Stimulated activated CD4-positive, alpha-beta T cell treated with anti-CD3 and anti-CD28 coated beads, Interleukin-2, amount 100 ng/mL, for 48 hours (primary cell): ENCODE measurements at regions not wholly inside any gene's neighbourhood (a gene's known extent, or its start where the extent isn't known, plus 50 kb on each side); places are given as distances from the start of the nearest gene placed in this dataset.
"Not testable (repeated sequence)": the region's sequence is repeated elsewhere in the genome, so short reads cannot be mapped to it uniquely, and the experiment has no call there.

Experiments used
- DNase-seq, 2 donors: peaks; one replicate each; pipeline ENCODE4 v3.0.0-alpha.2; 2020

DNA sequence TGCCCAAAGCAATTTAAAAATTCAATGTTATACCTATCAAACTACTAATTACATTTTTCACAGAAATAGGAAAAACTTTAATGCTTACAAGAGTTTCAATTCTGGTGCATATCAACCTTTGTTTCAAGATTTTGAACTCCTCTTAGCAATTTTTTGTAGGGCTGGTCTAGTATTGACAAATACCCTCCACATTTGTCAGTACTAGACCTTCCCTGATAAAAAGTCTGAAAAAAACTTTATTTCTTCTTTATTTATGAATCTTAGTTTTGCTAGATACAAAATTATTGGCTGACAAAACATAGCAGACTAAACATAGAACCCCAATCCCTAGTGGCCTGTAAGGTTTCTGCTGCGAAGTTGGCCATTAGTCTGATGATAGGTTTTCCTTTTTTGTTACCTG is 1804.9 kb downstream of the EFNA5 start:
- DNase-seq: no peak

GRCh38 chr5:105859350-105859749 is 1811.4 kb downstream of the EFNA5 start:
- DNase-seq: not testable (repeated sequence)

DNA sequence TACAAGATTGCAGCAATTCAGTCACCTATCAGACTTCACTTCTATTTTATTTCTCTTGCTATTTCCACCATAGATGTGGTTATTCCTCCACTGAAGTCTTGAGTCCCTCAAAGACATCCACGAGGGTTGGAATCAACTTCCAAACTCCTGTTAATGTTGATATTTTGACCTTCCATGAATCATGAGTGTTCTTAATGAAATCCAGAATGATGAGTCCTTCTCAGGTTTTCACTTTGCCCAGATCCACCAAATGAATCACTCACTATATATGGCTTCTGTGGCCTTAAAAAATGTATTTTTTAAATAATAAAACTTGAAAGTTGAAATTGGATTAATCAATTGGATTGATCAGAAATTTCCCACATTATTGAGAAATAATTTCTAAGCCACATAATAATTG is 1821.0 kb downstream of the EFNA5 start:
- DNase-seq: no peak

DNA sequence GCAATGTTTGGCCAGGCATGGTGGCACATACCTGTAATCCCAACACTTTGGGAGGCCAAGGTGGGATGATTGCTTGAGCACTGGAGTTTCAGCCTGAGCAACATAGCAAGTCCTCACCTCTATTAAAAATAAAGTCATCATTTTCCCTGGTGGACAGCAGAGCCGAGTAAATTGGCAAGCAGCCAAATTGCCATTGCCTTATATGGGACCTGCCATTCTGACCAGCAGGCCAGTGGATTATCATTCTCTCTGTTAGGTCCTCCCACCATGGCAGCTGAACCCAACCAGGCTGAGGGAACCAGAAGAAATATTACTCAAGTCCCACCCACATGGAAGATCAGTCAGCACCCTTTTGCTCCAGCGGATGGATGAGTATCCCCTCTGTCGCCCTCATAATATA is 1829.9 kb downstream of the EFNA5 start:
- DNase-seq: no peak

DNA sequence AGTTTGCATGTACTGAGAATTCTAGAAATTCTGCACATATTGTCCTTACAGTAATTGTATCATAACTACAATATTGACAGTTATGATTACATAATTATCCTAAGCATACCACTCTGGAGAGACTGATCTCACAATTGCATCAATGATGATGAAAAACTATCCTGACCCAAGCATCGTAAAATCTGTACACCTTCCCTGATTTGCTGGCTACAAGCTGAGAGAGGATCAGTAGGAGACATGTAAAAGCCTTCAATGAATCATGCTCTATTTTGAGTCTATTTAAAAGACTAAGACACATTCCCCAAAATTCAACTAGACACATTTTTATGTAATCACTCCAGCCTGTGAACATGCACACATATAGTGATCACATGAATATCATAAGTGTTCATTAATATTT is 1833.8 kb downstream of the EFNA5 start:
- DNase-seq: no peak

GRCh38 chr5:105836268-105836667 is 1834.5 kb downstream of the EFNA5 start:
- no peak for DNase-seq

GRCh38 chr5:105828821-105829220 is 1841.9 kb downstream of the EFNA5 start:
- no peak for DNase-seq

DNA sequence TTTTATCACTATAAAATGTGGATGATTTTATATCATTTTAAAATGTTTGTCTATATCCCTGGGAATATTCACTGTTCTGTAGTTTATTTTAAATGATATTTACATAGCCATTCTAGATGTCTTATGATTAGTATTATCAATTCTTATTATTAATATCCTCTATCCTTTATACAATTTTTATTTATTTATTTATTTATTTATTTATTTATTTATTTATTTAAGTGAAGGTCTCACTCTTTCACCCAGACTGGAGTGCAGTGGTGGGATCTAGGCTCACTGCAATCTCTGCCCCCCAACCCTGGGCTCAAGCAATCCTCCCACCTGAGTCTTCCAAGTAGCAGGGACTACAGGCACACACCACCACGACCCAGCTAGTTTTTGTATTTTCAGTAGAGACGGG is 1848.9 kb downstream of the EFNA5 start:
- no peak for DNase-seq

DNA sequence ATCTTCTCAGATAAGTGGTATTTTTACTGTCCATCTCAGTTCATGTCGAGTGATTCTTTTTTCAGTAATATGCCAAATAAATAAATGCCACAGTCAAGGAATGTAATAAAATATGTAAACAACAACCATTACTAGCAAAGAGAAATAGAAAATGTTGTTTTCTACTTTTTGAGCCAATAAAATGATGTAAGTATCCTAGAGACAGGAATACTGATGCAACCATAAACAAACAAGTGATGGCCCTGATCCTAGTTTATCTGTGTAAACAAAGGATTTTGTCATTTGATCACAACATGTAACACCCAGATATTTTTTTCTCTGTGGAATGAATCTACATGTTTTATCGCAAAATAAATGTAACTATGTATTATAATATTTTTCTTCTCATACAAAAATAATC is 1852.8 kb downstream of the EFNA5 start:
- no peak for DNase-seq

DNA sequence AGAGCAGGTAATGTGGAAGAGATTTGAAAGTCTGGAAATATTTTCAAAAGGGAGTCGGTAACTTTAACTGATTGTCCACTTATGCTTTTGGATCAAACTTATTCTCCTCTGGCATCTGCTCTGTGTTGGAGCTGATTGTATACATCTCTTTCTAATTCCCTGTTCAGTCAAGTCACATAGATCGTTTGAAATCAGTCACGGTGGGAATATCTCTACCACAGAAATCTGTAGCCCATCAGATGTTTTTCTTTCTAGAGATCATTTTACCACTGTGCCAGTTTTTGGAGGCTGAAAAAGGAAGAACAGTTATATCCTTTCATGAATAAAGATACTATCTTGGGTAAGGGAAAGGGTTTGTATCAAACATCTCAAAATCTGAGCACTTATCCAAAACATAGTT is 1853.3 kb downstream of the EFNA5 start:
- DNase-seq: no peak

- no peak for DNase-seq
Observed at GRCh38 chr5:105816961-105817360, 1853.8 kb downstream of the EFNA5 start.

- DNase-seq: no peak
Observed at GRCh38 chr5:105812304-105812703, 1858.4 kb downstream of the EFNA5 start.

GRCh38 chr5:105807951-105808350 is 1862.8 kb downstream of the EFNA5 start:
- no peak for DNase-seq

- DNase-seq: no peak
Observed at GRCh38 chr5:105807290-105807689, 1863.4 kb downstream of the EFNA5 start.

GRCh38 chr5:105806596-105806995 is 1864.1 kb downstream of the EFNA5 start:
- no peak for DNase-seq

GRCh38 chr5:105803431-105803830 is 1867.3 kb downstream of the EFNA5 start:
- no peak for DNase-seq

GRCh38 chr5:105794578-105794977 is 1876.2 kb downstream of the EFNA5 start:
- DNase-seq: no peak

DNA sequence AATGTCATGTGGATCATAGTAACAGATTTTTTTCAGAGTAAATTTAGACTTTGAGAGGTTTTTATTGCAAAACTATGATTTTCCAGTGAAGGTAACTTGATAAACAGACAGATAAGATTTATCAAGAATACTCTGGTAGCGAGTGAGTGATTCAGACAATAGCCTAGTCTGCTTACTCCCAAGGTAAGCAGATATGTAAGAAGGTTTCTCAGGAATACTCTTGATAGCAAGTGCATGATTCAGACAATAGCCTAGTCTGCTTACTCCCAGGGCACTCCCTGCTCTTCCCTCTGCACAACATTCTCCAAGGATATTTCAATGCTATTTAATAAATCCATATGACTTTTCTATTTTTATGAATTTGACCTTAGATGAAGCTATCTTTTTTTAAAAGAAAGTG is 1881.5 kb downstream of the EFNA5 start:
- DNase-seq: no peak

- DNase-seq: no peak
Observed at GRCh38 chr5:105783811-105784210, 1886.9 kb downstream of the EFNA5 start.

DNA sequence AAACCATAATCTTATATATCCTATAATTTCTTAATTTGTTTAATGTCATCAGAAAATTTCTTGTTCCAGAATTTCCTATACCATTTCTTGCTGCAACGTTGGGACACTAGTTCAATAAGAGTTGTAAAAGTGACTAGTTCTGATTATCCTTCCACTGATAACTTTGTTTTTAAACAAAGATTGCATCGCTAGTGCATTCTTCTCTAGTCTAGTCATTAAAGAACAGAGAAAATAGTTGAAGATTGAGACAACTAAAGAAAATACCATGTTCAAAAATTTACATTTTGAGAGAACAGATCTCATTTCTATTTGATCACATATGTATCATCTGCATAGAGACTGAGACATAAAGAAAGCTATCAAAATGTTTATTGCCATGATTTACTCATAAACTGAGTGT is 1888.2 kb downstream of the EFNA5 start:
- DNase-seq: no peak

DNA sequence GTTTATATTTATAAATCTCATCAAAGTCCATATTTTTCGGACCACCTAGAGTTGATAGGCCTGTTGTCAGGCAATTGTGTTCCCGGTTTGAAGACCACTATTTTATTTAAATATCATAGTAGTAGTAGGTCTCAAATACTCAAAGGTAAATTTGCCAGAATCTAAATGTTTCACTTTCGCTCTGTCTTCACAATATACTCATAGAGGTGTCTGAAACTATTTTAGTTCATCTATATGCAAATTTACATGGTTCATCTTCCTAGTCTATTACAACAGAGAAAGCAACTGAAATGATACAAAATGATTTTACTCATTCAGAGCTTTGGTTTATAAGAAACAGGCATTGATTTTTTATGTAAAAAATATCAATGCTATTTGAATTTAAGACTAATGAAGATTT is 1897.5 kb downstream of the EFNA5 start:
- no peak for DNase-seq

GRCh38 chr5:105767267-105767666 is 1903.5 kb downstream of the EFNA5 start:
- DNase-seq: no peak

DNA sequence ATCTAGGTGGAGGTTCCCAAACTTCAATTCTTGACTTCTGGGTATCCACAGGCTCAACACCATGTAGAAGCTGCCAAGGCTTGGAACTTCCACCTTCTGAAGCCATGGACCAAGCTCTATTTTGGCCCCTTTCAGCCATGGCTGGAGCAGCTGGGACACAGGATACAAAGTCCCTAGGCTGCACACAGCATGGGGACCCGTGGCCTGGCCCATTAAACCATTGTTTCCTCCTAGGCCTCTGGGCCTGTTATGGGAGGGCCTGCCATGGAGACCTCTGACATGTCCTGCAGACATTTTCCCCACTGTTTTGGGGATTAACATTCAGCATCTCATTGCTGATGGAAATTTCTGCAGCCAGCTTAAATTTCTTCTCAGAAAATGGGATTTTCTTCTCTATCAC is 1908.0 kb downstream of the EFNA5 start:
- no peak for DNase-seq

DNA sequence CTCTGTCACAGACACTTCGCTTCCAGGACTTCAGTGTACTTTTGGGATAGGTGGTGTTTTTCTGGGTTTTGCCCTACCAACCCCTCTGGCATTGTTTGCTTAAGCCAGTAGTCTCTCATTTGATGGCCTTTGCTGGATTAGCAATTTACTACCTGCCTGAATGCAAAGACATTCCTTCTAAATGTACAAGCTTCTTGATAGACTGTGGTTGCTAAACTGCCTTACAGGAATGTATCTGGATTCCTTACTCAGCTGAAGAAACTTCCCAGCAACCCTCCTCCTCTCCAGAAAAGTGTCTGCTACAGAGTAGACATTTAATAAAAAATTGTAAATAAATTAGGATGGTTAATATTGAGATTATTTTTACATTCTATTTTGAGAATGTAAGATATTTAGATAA is 1916.7 kb downstream of the EFNA5 start:
- no peak for DNase-seq

- no peak for DNase-seq
Observed at GRCh38 chr5:105752801-105753200, 1917.9 kb downstream of the EFNA5 start.

DNA sequence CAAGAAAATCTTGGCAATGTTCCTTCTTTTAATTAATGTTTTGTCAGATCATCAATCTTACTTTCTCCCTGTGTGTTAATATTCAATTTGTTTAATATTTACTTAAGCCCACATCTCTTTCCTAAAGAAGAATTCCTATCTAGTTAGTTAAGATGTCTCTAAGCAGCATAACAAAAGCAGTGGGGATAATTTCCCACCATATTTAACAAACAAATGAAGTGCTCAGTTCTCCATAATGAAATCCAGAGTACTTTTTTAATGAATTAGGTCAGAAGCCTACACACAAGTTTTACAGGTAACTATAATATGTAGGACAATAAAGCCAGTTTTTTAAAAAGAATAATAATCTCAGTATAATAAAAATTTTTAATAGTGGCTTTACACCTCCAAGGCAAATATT is 1918.8 kb downstream of the EFNA5 start:
- no peak for DNase-seq
